COLO668 (cell line): ENCODE measurements at regions not wholly inside any gene's neighbourhood (a gene's known extent, or its start where the extent isn't known, plus 50 kb on each side); places are given as distances from the start of the nearest gene placed in this dataset.
A peak's percentile ranks its signal among the peaks of the same experiment; 100 is the strongest.

Experiments used
- DNase-seq: peaks from one replicate; lab custom pipeline; 2025; ENCODE audit not compliant: unreplicated experiment; lab: John Stamatoyannopoulos, UW

DNA sequence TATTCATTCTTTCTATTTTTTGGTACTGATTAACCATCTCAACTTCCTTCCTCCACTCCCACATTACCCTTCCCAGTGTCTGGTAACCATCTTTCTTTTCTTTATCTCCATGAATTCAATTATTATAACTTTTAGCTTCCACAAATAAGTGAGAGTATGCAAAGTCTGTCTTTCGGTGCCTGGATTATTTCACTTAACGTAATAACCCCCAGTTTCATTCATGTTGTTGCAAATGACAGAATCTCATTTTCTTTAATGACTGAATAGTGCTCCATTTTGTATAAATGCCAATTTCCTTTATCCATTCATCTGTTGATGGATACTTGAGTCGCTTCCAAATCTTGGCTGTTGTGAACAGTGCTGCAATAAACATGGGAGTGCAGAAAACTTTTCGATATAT, 940.4 kb downstream of the GLUD2 start:
- no peak for DNase-seq

- DNase-seq: no peak
These were observed 956.7 kb downstream of the GLUD2 start for GRCh38 chrX:122004127-122004526.

DNA sequence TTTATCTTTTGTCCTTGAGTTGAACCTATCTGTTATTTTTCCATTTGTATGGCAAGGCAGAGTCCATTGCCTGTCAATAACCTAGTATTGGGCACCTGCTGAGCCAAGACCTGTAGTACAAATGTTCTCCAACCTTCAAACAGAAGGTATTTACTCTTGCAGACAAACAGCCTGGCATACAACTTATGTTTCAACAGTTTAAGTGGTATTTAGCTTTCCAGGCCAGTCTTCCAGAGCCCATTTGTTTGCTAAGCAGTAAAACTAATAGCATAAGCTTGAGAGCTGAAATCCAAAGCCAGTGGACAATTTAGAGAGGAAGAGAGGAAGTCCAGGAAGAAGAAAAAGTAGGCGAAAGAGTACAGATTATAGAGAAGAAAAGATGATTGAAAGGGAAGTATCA, 979.3 kb downstream of the GLUD2 start:
- DNase-seq: peak; percentile 18

DNA sequence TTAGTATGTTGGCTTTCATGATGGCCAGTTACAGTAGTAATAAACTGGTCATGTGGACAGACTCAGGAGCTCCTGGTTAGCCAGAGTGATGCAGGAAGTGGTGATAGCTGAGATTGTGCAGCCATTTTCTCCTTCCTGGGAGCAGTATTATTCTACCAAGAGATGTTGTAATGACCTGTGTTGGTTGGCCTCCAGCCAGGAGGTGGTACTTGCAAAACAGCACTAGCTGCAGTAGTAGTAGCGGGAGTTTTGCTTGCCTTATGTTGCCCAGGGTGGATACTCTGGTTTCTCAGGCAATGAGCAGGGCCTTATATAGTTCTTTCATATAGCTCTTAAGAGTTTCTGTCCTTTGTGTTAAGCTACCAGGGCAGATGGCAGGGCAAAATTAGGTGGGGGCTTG, 998.8 kb downstream of the GLUD2 start:
- DNase-seq: peak; percentile 6

DNA sequence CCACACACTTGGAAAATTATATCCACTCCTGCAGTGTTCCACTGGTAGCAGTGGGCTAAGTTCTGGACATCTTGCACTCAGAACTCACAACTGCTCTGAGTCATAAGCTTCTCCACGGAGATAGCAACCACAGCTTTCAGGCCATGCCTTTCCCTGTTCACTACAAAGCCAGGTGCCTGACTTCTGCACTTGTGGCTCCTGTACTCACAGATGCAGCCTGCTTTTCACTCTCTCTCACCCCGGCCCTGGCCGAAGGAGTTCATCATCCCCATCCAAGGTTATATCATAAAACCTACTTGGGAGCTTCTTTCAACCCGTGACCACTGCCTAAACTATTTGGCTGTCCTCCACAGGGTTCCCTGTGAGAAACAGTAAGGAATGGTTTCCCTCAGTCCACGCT, 999.4 kb downstream of the GLUD2 start:
- DNase-seq: no peak

- DNase-seq: no peak
These were observed 999.9 kb downstream of the GLUD2 start for GRCh38 chrX:122047261-122047660.

DNA sequence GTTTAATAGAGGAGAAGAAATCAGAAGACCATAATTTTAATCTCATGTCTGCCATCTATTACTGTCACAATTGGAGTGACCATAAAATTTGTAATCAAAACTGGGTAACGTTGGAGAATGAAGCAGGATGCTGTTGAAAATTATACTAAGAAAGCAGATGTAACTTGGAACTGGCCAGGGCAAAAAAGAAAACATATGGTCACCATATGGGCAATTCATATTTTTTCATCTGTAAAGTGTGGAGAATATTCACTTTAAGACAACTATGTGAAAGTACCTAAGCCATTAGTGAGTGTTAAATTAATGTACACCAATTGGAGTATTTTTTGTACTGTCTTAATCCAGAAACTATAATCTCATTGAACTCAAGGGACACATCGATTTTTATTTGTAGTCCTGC, 1008.0 kb downstream of the GLUD2 start:
- no peak for DNase-seq

- DNase-seq: no peak
These were observed 1008.7 kb downstream of the GLUD2 start for GRCh38 chrX:122055979-122056715.

GRCh38 chrX:122076241-122076640, 1028.8 kb downstream of the GLUD2 start:
- DNase-seq: no peak

DNA sequence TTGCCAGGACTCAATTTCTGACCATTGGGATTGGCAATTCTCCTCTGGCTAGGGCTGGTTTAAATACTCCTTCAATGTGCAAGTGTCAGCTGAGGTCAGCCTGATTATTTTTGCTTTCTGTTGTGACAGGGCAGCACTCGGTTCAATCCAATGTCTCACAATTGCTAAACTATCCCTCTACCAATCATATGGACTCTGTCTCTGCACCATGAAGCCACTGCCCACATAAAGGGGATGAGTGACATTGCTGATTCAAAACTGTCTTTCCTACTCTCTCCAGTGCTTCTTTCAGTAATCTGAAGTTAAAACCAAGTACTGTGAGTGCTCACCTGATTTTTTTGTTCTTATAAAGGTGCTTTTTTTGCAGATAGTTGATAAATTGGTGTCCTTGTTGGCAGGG, 1030.7 kb downstream of the GLUD2 start:
- no peak for DNase-seq

DNA sequence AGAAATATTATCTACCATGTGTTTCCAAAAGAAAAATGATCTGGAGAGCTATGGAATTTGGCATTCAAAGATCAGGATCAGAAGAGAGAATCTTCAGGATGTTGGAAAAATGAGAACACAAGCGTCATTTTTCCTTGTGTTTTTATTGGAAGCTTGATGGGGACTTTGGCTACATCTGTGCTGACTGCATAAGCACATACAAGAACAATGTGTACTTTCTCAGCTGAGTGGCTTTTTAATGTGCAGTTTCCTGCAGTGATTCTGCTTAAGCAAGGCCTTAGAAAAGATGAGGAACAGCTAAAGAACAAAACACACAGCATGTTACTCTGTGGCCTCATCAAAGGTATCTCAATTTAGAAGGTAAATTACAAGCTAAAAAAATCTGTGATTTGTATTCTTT, 1039.9 kb downstream of the GLUD2 start:
- no peak for DNase-seq

- DNase-seq: no peak
These were observed 1044.2 kb downstream of the GLUD2 start for GRCh38 chrX:122091571-122091970.

DNA sequence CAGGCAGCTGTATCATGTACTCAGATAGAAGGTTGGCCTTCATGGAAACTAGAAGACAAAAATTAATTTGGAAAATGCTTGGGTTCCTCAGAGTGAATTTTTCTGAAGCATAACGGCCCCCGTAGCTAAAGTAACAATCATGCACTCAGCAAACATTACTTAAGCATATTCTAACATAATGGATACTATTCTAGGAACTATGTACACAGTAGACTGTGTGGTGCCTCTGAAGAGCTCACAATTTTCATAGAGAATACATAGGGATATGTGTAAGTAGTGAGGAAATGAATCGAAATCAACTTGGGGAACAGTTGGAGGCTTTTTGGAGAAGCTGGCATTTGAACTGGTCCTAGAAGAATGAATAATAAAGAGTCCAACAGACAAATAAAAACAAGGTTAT, 1045.0 kb downstream of the GLUD2 start:
- DNase-seq: no peak

- no peak for DNase-seq
These were observed 1045.6 kb downstream of the GLUD2 start for GRCh38 chrX:122092978-122093377.

DNA sequence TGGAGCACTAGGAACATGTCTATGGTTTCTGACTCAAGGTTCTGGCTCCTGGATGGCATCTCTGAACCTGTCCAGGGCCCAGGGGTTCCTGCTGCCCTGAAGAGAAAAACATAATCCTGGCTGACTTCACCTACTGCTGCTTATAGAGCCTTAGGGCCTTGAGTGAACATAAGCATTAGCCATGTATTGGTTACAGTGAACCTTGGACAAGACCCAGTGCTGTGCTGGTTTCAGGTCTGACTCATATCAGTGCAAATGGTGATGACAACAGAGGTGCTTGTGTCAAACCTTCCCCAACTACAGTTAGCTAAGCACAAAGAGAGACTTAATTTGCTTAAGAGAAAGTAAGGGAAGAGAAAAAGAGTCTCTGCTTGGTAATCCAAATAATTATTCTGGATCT, 1047.2 kb downstream of the GLUD2 start:
- no peak for DNase-seq

DNA sequence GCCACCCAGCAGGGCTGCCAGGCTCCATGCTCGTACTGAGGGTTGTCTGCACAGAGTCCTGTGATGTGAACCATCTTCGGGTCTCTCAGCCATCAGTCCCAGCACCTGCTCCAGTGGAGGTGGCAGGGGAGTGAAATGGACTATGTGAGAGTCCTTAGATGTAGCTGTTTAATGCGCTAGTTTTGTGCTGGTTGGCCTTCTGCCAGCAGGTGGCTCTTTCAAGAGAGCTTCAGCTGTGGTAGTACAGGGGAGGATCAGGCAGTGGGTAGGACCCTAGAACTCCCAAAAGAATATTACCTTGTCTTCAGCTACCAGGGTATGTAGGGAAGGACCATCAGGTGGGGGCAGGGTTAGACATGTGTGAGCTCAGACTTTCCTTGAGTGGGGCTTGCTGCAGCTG, 1066.0 kb downstream of the GLUD2 start:
- DNase-seq: peak; percentile 13

DNA sequence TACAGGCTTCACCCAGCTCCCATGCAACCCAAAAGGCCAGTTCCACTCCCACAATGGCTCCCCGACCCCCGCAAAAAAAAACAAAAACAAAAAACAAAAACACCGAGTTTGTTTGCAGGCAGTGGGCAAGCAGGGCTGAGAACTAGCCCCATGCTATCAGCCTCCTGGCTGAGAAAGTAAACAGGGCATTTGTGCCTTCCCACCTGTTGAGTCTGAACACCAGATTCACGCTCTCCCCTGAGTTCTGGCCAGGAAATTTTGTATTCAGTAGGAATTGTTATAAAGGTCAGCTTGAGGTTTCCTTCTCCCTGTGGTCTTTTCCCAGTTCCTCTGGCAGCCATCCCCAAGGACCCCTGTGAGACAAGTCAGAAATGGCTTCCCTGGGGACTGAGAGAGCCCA, 1066.5 kb downstream of the GLUD2 start:
- DNase-seq: no peak

- DNase-seq: no peak
These were observed 1068.2 kb downstream of the GLUD2 start for GRCh38 chrX:122115604-122116003.

DNA sequence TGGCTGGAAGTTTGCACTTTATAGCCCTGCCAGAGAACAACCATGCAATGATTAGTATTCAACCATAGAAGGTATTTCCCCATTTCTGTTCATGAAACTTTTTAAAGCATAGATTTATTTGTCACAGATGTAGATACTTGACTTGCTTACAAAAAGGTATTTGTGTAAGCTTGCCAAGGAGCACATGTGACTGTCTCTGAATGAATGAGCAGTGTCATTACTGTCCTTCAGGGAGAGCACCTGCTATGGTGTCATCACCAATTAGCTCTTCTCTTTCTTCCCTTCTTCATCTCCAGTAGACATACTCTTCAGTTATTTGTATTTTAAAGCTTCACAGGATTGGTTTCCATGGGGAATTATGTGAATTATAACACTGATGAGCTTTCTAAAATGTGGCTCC, 1064.7 kb upstream of the GRIA3 start:
- peak; percentile 5 for DNase-seq

DNA sequence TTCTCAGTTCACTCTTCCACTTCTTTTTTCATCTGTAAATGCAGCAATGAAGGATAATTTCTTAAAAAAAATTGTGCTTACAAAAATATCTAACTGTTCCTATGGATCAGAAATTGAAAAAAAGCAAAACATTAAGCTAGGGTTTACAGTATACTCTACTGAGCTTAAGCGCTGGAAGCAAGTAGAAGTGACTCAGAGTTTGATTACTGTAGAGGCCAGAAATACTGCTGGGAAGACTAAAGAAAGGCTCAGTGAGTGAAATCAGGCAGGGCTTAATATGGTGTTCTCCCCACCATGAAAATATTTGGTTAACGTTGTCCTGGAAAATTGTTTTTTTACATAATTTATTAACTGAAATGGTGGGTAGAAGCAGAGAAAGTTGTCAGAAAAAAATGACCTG, 1061.8 kb upstream of the GRIA3 start:
- no peak for DNase-seq

- DNase-seq: no peak
These were observed 1050.6 kb upstream of the GRIA3 start for GRCh38 chrX:122133478-122133877.

GRCh38 chrX:122134291-122134690, 1049.8 kb upstream of the GRIA3 start:
- no peak for DNase-seq

- DNase-seq: no peak
These were observed 1049.0 kb upstream of the GRIA3 start for GRCh38 chrX:122135070-122135469.
